ENCODE measurements at regions not wholly inside any gene's neighbourhood (a gene's known extent, or its start where the extent isn't known, plus 50 kb on each side); places are given as distances from the start of the nearest gene placed in this dataset.

DNA sequence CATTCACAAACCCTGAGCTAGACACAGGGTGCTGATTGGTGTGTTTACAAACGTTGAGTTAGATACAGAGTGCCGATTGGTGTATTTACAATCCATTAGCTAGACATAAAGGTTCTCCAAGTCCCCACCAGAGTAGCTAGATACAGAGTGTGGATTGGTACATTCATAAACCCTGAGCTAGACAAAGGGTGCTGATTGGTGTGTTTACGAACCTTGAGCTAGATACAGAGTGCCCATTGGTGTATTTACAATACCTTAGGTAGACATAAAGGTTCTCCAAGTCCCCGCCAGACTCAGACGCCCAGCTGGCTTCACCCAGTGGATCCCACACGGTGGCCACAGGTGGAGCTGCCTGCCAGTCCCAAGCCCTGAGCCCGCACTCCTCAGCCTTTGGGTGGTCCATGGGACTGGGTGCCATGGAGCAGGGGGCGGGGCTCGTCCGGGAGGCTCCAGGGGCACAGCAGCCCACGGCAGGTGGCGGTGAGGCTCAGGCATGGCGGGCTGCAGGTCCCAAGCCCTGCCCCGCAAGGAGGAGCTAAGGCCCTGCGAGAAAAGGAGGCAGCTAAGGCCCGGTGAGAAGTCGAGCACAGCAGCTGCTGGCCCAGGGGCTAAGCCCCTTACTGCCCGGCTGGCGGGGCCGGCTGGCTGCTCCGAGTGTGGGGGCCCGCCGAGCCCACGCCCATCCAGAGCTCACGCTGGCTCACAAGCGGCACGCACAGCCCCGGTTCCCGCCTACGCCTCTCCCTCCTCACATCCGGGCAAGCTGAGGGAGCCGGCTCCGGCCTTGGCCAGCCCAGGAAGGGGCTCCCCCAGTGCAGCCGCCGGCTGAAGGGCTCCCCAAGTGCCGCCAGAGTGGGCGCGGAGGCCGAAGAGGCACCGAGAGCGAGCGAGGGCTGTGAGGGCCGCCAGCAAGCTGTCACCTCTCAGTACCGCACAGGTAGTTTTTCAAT lies 1039.2 kb upstream of the CDH9 start:
- H3K4me2 ChIP-seq (ENCODE audit: extremely low read depth, insufficient read depth, low read length), result no peak overlapping the region
- H3K27ac ChIP-seq (ENCODE audit: insufficient read depth, low read length), result no peak overlapping the region
- H3K4me3 ChIP-seq (replicated peaks in 1 of 4; ENCODE audit: control extremely low read depth in 1 of 4, insufficient read depth in 1 of 4, low read depth in 3 of 4, low read length in 4 of 4), result no peak overlapping the region
- no peaks in the 10 kb centered on the region for H3K79me2 ChIP-seq (ENCODE audit: control insufficient read depth, insufficient read depth, low read length)
- H3K36me3 ChIP-seq (ENCODE audit: control insufficient read depth, insufficient read depth, low read length), result no peaks in the 10 kb centered on the region
- H3K27me3 ChIP-seq (ENCODE audit: control insufficient read depth, insufficient read depth, low read length), result no peaks in the 10 kb centered on the region
- no peaks in the 10 kb centered on the region for H3K9me3 ChIP-seq (ENCODE audit: control insufficient read depth, insufficient read depth, low read depth, low read length)
- no peaks in the 10 kb centered on the region for H3K4me1 ChIP-seq (ENCODE audit: control insufficient read depth, extremely low read depth, insufficient read depth, low read length)
- no peak overlapping the region for H2AFZ ChIP-seq (ENCODE audit: low read length)
- no peak for DNase-seq (ENCODE audit: low read depth in 2 of 2)
- H4K20me1 ChIP-seq (ENCODE audit: control insufficient read depth, extremely low read depth, insufficient read depth, low read length), result no peaks in the 10 kb centered on the region
- H3K9ac ChIP-seq (ENCODE audit: insufficient read depth, low read length), result no peak overlapping the region
- no peak for TF ChIP-seq EZH2 (IDR thresholded peaks at IDR 0.05; ENCODE audit: low read length, missing control alignments)
- TF ChIP-seq, protein P1, sequence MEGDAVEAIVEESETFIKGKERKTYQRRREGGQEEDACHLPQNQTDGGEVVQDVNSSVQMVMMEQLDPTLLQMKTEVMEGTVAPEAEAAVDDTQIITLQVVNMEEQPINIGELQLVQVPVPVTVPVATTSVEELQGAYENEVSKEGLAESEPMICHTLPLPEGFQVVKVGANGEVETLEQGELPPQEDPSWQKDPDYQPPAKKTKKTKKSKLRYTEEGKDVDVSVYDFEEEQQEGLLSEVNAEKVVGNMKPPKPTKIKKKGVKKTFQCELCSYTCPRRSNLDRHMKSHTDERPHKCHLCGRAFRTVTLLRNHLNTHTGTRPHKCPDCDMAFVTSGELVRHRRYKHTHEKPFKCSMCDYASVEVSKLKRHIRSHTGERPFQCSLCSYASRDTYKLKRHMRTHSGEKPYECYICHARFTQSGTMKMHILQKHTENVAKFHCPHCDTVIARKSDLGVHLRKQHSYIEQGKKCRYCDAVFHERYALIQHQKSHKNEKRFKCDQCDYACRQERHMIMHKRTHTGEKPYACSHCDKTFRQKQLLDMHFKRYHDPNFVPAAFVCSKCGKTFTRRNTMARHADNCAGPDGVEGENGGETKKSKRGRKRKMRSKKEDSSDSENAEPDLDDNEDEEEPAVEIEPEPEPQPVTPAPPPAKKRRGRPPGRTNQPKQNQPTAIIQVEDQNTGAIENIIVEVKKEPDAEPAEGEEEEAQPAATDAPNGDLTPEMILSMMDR (conservative IDR thresholded peaks at IDR 0.05 in 1 of 2, IDR thresholded peaks at IDR 0.05 in 1 of 2; ENCODE audit: low read depth in 1 of 2, low read length in 2 of 2), result no peak

DNA sequence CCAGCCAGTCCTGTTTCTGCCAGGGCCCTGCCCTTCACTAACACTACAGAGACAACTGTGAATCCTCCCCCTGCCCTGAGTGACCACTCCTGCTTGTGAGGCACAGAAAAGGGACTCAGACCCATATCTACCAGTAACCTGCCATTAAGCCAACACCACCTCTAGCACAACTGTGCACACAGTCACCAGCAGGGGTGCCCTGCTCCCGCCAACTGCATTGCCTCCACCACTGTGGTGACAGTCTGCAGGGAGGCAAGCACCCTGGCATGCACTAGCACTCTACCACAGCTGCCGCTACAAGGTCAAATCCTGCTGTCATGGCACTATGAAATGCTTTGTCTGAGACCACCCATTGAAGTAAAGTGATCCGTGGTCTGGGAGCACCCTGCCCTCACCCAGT lies 1028.5 kb upstream of the CDH9 start:
- H3K27ac ChIP-seq (ENCODE audit: insufficient read depth, low read length), result no peak overlapping the region
- H3K9ac ChIP-seq (ENCODE audit: insufficient read depth, low read length), result no peak overlapping the region
- TF ChIP-seq, protein P1 (conservative IDR thresholded peaks at IDR 0.05 in 1 of 2, IDR thresholded peaks at IDR 0.05 in 1 of 2; ENCODE audit: low read depth in 1 of 2, low read length in 2 of 2), result no peak
- TF ChIP-seq EZH2 (IDR thresholded peaks at IDR 0.05; ENCODE audit: low read length, missing control alignments), result no peak
- H3K9me3 ChIP-seq (ENCODE audit: control insufficient read depth, insufficient read depth, low read depth, low read length), result no peaks in the 10 kb centered on the region
- H2AFZ ChIP-seq (ENCODE audit: low read length), result no peak overlapping the region
- no peaks in the 10 kb centered on the region for H3K4me1 ChIP-seq (ENCODE audit: control insufficient read depth, extremely low read depth, insufficient read depth, low read length)
- DNase-seq (ENCODE audit: low read depth in 2 of 2), result no peak
- no peaks in the 10 kb centered on the region for H3K36me3 ChIP-seq (ENCODE audit: control insufficient read depth, insufficient read depth, low read length)
- H3K4me2 ChIP-seq (ENCODE audit: extremely low read depth, insufficient read depth, low read length), result no peak overlapping the region
- no peaks in the 10 kb centered on the region for H3K27me3 ChIP-seq (ENCODE audit: control insufficient read depth, insufficient read depth, low read length)
- H3K4me3 ChIP-seq (replicated peaks in 1 of 4; ENCODE audit: control extremely low read depth in 1 of 4, insufficient read depth in 1 of 4, low read depth in 3 of 4, low read length in 4 of 4), result no peak overlapping the region
- no peaks in the 10 kb centered on the region for H4K20me1 ChIP-seq (ENCODE audit: control insufficient read depth, extremely low read depth, insufficient read depth, low read length)
- H3K79me2 ChIP-seq (ENCODE audit: control insufficient read depth, insufficient read depth, low read length), result no peaks in the 10 kb centered on the region

DNA sequence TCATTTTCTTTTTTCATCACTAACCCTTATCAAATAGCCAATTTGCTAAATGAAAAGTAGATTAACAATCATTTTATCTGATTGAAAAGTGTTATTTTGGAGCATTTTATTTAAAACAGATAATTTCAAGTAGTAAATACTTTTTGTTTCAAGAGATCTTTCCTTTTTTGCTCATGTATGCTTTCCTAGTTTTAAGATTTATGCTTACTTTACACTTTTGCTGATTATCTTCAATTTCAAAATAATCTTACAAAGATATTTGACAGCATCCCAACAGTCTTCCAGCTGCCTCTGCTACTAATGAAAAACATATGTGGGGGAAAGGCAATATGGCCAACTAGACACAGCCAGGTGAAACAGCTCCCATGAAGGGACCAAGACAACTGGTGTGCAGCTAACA lies 1027.3 kb upstream of the CDH9 start:
- no peak for DNase-seq (ENCODE audit: low read depth in 2 of 2)
- Histone ChIP-seq H3K27ac (ENCODE audit: insufficient read depth, low read length) (no peak overlapping the region), H3K36me3 (ENCODE audit: control insufficient read depth, insufficient read depth, low read length) (no peaks in the 10 kb centered on the region), H3K9ac (ENCODE audit: insufficient read depth, low read length) (no peak overlapping the region), H4K20me1 (ENCODE audit: control insufficient read depth, extremely low read depth, insufficient read depth, low read length) (no peaks in the 10 kb centered on the region), H3K4me3 (replicated peaks in 1 of 4; ENCODE audit: control extremely low read depth in 1 of 4, insufficient read depth in 1 of 4, low read depth in 3 of 4, low read length in 4 of 4) (no peak overlapping the region), H3K4me1 (ENCODE audit: control insufficient read depth, extremely low read depth, insufficient read depth, low read length) (no peaks in the 10 kb centered on the region), H3K4me2 (ENCODE audit: extremely low read depth, insufficient read depth, low read length) (no peak overlapping the region), H2AFZ (ENCODE audit: low read length) (no peak overlapping the region), H3K27me3 (ENCODE audit: control insufficient read depth, insufficient read depth, low read length) (no peaks in the 10 kb centered on the region), H3K79me2 (ENCODE audit: control insufficient read depth, insufficient read depth, low read length) (no peaks in the 10 kb centered on the region), H3K9me3 (ENCODE audit: control insufficient read depth, insufficient read depth, low read depth, low read length) (no peaks in the 10 kb centered on the region)
- TF ChIP-seq, protein P1 (conservative IDR thresholded peaks at IDR 0.05 in 1 of 2, IDR thresholded peaks at IDR 0.05 in 1 of 2; ENCODE audit: low read depth in 1 of 2, low read length in 2 of 2), result no peak
- TF ChIP-seq EZH2 (IDR thresholded peaks at IDR 0.05; ENCODE audit: low read length, missing control alignments), result no peak

All from fibroblast of lung (primary cell).